GM12874 (cell line): ENCODE measurements at regions not wholly inside any gene's neighbourhood (a gene's known extent, or its start where the extent isn't known, plus 50 kb on each side); places are given as distances from the start of the nearest gene placed in this dataset.

ENCODE experiments used
- TF ChIP-seq, protein P1 (sequence below): IDR thresholded peaks from 2 replicates; pipeline ENCODE4 v1.5.1; 2011; ENCODE audit warnings: low read depth, mild to moderate bottlenecking, control low read depth, low read length, moderate library complexity; ENCODE audit not compliant: insufficient read depth

DNA sequence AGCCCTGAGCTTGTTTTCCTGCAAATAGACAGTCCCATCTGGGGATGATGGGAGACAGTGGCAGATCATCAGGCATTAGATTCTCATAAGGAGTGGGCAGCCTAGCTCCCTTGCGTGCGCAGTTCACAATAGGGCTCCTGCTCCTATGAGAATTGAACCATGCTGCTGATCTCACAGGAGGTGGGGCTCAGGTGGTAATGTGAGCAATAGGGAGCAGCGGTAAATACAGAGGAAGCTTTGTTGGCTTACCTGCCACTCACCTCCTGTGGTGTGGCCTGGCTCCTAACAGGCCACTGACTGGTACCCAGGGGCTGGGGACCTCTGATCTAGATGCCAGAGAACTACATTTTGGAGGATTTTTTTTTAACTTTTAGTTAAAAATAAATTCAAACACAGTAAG, 434.8 kb upstream of the MKI67 start:
- TF ChIP-seq, protein P1, sequence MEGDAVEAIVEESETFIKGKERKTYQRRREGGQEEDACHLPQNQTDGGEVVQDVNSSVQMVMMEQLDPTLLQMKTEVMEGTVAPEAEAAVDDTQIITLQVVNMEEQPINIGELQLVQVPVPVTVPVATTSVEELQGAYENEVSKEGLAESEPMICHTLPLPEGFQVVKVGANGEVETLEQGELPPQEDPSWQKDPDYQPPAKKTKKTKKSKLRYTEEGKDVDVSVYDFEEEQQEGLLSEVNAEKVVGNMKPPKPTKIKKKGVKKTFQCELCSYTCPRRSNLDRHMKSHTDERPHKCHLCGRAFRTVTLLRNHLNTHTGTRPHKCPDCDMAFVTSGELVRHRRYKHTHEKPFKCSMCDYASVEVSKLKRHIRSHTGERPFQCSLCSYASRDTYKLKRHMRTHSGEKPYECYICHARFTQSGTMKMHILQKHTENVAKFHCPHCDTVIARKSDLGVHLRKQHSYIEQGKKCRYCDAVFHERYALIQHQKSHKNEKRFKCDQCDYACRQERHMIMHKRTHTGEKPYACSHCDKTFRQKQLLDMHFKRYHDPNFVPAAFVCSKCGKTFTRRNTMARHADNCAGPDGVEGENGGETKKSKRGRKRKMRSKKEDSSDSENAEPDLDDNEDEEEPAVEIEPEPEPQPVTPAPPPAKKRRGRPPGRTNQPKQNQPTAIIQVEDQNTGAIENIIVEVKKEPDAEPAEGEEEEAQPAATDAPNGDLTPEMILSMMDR: no peak

DNA sequence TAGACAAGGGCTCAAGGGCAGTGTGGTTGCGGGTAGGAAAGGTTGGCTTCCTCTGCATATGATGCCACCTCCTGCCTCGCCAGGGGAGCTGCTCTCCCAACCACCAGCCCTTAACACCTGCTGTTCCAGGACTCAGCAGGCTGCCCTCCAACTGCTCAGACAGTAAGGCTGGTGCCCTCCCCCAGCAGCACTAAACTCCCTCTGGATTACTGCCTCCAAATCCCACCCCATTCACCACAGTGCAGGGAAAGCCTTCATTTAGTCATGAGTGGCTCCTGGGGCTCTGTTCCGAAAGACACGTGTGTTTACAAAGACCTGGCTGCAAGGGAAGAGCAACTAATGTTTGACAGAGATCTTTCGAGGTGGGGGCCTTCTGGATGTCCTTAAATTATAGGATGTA, 437.2 kb upstream of the MKI67 start:
- TF ChIP-seq, protein P1: no peak

DNA sequence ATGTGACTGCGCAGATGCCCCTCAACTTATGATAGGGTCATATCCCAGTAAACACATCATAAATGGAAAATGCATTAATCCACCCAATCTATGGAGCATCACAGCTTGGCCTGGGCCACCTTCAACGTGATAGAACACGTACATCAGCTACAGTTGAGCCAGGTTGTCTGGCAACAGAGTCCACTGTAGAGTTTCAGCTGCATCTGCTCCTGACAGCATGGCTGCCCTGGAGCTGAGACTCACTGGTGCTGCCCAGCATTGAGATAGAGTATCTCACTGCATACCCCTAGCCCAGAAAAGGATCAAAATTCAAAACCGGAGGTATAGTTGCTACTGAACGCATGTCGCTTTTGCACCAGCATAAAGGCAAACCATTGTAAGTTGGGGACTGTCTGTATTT, 437.7 kb upstream of the MKI67 start:
- TF ChIP-seq, protein P1: no peak

DNA sequence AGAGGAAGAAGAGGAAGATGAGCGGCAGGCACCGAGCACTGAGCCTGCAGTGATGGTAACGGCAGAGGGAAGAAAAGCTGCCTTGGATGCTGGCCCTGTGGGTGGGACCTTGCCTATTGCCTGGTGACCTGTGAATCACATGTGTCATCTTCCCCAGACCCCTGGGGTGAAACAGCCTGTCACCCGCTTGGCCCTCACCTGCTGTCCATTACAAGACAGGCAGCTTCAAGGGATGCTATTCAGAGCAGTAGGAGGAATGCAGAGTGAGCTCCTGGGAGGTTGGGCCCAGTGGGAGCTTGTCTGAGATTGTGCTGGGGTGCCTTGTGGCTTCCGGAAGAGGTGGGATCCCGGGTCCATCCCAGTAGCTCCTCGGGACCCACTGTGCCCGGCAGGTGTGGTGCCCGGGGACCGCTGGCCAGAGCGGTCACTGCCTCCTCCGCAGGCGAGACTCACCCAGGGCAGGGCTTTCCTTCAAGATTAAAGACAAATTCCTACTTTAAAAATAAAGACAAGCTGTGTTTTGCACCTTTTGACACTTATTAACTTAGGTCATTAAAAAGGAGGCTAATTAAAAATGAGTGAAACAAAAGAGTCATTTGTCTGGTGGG, 440.2 kb upstream of the MKI67 start:
- TF ChIP-seq, protein P1: no peak

DNA sequence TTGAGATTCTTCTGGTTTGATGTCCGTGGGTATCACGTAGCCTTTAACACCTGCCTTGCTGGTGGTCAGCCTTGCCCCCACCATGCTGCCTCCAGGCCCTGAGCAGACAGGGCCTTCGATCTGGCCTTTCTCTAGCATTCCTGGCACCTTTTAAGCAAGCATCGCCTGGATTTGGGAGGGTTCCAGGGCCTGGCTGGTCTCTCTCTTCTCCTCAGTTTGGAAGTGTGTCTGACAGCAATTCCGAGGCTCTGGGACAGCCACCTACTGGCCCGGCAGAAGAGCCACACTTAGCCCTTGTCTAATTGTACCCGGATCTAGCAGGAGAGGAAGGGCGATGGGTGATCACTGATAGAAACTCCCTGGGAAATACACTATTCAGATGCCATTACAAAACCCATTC, 441.3 kb upstream of the MKI67 start:
- TF ChIP-seq, protein P1: no peak

DNA sequence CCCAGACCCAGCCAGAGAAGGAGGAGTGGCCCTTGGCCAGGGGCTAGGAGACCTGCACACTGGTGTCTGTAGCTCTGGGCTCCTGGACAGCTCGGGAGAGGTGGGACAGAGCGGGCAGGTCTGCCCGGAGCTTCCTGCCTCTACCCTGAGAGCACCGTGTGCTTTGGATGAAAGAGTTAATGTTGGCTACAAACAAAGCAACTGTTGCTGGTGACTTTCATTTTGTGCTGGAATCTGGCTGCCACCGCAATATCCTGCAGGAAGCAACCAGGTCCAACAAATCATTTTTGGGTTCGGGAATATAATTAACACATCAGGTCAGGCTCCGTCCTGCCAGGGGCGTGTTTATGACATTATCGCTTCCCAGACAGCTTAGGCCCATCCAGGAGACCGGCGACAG, 441.8 kb upstream of the MKI67 start:
- TF ChIP-seq, protein P1: no peak

DNA sequence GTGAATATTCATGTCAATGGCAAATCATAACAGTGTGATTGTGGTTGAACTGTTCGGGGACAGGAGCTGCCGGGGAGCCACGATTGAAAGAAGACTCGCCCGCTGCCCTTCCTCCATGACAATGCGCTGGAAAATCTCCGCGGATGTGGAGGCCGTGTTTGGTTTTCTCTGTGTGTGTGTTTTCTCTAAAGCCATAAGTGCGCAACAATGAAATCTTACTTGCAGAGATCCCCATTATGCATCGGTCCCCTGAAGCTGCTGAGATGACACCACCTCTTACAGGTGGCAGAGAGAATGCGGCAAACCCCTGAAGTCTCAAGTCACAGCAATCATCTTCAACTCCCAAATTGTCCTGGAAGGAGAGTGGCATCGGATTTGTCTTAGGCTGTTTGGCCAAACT, 442.3 kb upstream of the MKI67 start:
- TF ChIP-seq, protein P1: no peak
